Activated CD4-positive, alpha-beta memory T cell treated with anti-CD3 and anti-CD28 coated beads for 36 hours (primary cell): ENCODE measurements at regions not wholly inside any gene's neighbourhood (a gene's known extent, or its start where the extent isn't known, plus 50 kb on each side); places are given as distances from the start of the nearest gene placed in this dataset.

Experiments
- CTCF ChIA-PET: fragments of 350-600 bp; sonication (Branson Sonifier 250); formaldehyde crosslinking; loops from one replicate; lab custom pipeline; 2021; ENCODE audit warnings: antibody characterized with exemption, inconsistent platforms; lab: Charles Lee
- POLR2A ChIA-PET: fragments of 350-600 bp; sonication (Branson Sonifier 250); formaldehyde crosslinking; loops from one replicate; lab custom pipeline; 2021; ENCODE audit warnings: antibody characterized with exemption; lab: Charles Lee
- DNase-seq: peaks from one replicate; pipeline ENCODE4 v3.0.0-alpha.2; 2020
- H3K27ac Mint-ChIP-seq: one replicate; pipeline ENCODE4 v1.8.0; 2021; ENCODE audit warnings: mixed read lengths
- H3K27me3 Mint-ChIP-seq: one replicate; pipeline ENCODE4 v1.8.0; 2021; ENCODE audit warnings: mixed read lengths
- H3K36me3 Mint-ChIP-seq: one replicate; pipeline ENCODE4 v1.8.0; 2021; ENCODE audit warnings: mixed read lengths
- H3K4me1 Mint-ChIP-seq: one replicate; pipeline ENCODE4 v1.8.0; 2021; ENCODE audit warnings: low read depth, mixed read lengths
- H3K4me3 Mint-ChIP-seq: one replicate; pipeline ENCODE4 v1.8.0; 2021; ENCODE audit warnings: mild to moderate bottlenecking, mixed read lengths
- H3K9me3 Mint-ChIP-seq: one replicate; pipeline ENCODE4 v1.8.0; 2021; ENCODE audit warnings: mixed read lengths
- intact Hi-C: fragments of 100-400 bp; cut with micrococcal nuclease; formaldehyde crosslinking; loops from one replicate; pipeline ENCODE4 v1.15.1; 2023

DNA sequence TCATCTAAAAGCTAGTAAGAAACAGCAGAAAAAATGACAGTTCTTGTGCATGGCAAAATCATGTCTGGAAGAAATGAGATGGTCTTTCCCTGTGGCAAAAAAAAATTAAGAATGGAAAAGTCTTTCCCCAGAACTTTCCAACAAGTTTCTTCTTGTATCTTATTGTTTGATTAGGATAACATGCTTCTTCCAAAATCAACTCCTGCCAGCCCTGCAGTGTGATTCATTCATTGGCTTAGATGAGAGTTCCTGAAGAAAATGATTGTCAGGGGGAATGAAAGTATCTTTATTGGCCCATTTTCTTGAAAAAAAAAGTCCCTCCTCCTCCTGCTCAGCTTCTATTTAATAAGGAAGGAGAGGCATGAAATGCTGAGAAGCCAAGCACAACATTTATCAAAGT, 407.7 kb downstream of the ARAP2 start:
- CTCF ChIA-PET: no interaction called here
- H3K9me3 Mint-ChIP-seq: no peaks in the 10 kb centered on the region
- no peak overlapping the region for H3K4me3 Mint-ChIP-seq
- no peak overlapping the region for H3K27ac Mint-ChIP-seq
- no peaks in the 10 kb centered on the region for H3K36me3 Mint-ChIP-seq
- H3K4me1 Mint-ChIP-seq: no peaks in the 10 kb centered on the region
- POLR2A ChIA-PET: no interaction called here
- no peak for DNase-seq
- intact Hi-C loops: no loop called here
- H3K27me3 Mint-ChIP-seq: no peaks in the 10 kb centered on the region

DNA sequence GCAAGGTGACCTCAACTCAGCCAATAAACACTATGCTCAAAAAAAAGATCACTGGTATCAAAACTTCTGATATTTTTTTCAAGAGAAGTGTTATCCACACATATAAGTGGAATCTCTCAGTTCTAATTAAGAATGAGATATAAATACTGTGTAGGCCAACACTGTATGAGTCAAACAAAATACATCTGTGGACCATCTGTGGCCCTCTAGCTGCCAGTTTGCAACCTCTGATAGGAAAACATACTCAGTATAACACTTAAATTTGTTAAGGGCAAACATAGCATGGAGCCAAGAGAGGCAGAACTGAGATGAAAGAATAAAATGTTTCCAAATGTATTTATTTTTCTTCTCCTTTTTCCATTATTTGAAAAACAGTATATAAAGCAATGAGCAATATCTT, 377.3 kb downstream of the ARAP2 start:
- H3K9me3 Mint-ChIP-seq: no peaks in the 10 kb centered on the region
- no peaks in the 10 kb centered on the region for H3K27me3 Mint-ChIP-seq
- intact Hi-C loops: no loop called here
- H3K27ac Mint-ChIP-seq: no peak overlapping the region
- no peak overlapping the region for H3K4me3 Mint-ChIP-seq
- H3K4me1 Mint-ChIP-seq: no peaks in the 10 kb centered on the region
- ChIA-PET CTCF (no interaction called here), POLR2A (no interaction called here)
- no peak for DNase-seq
- no peaks in the 10 kb centered on the region for H3K36me3 Mint-ChIP-seq

DNA sequence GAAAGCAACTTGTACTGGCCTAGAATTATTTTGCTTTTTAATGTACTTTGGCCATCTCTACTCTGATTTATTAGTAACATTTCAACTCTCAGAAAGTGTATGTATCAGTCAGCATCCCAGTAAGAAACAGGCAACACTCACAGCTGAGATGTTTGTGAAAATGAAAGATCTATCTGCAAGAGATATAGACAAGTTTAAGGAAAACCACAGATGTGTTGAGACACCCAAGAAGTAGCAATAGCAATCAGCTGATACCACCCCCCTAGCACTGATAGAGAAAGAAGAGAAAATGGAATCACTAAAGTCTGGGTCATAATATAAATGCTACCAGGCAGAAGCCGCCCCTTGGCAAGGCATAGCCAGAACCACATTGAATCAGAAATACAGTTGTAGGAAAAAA, 372.0 kb downstream of the ARAP2 start:
- POLR2A ChIA-PET: interaction anchor here (0.6 kb wide), 1 partner anchor 1644 kb away, joined by 3 read pairs; no protein-coding TSS in a partner anchor
- CTCF ChIA-PET: interaction anchor here (1.3 kb wide), 1 partner anchor 62 kb away, joined by 4 read pairs; no protein-coding TSS in a partner anchor
- Mint-ChIP-seq H3K27me3 (no peaks in the 10 kb centered on the region), H3K27ac (no peak overlapping the region), H3K4me1 (no peaks in the 10 kb centered on the region), H3K9me3 (no peaks in the 10 kb centered on the region), H3K36me3 (no peaks in the 10 kb centered on the region), H3K4me3 (no peak overlapping the region)
- intact Hi-C loops: no loop called here
- DNase-seq: no peak

DNA sequence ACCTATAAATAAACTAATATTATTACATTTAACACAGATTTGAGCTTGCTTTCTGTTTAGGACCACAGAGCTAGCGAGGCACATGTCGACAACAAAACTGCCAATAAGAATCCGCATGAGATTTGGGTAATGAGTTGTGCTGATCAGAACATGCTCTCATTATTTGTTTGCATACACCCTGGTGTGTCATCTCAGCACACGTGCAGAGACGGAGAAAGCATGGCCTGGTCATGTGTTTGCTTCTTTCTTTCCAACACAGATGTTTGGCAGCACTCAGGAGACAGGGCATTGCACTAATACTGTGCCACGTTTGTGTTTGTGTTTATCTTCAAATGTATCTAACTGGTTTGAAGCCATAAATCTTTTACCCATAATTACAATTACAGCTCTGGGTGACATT, 364.8 kb downstream of the ARAP2 start:
- Mint-ChIP-seq H3K36me3 (no peaks in the 10 kb centered on the region), H3K4me1 (no peaks in the 10 kb centered on the region), H3K9me3 (no peaks in the 10 kb centered on the region), H3K27ac (no peak overlapping the region), H3K4me3 (no peak overlapping the region), H3K27me3 (no peaks in the 10 kb centered on the region)
- POLR2A ChIA-PET: no interaction called here
- CTCF ChIA-PET: no interaction called here
- no peak for DNase-seq
- intact Hi-C loops: no loop called here

DNA sequence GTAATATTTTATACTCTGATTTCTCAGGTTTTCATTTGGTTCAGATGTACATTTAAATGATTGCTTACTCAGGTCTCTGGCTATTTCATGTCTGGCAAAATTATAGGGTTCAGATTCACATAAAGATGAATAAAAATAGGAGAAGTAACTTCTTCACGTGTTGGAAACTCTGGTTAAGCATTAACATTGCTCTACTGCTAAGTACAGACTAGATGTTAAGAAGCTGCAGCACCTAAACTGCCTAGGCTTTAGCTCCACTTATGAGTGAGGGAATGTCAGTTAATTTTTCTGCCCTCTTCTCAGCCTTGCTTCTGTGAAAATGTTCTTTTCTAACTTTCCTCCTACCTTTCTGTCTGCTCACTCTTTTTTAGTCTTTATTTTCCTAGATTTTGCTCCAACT, 361.2 kb downstream of the ARAP2 start:
- H3K36me3 Mint-ChIP-seq: no peaks in the 10 kb centered on the region
- ChIA-PET POLR2A (no interaction called here), CTCF (no interaction called here)
- DNase-seq: no peak
- no peaks in the 10 kb centered on the region for H3K4me1 Mint-ChIP-seq
- no peak overlapping the region for H3K27ac Mint-ChIP-seq
- no peak overlapping the region for H3K4me3 Mint-ChIP-seq
- intact Hi-C loops: no loop called here
- peaks cover 2% of the 10 kb centered on the region for H3K27me3 Mint-ChIP-seq
- H3K9me3 Mint-ChIP-seq: no peaks in the 10 kb centered on the region

- POLR2A ChIA-PET: no interaction called here
- H3K27ac Mint-ChIP-seq: no peak overlapping the region
- no peaks in the 10 kb centered on the region for H3K9me3 Mint-ChIP-seq
Observed at GRCh38 chr4:35884714-35885480, 359.4 kb downstream of the ARAP2 start.

DNA sequence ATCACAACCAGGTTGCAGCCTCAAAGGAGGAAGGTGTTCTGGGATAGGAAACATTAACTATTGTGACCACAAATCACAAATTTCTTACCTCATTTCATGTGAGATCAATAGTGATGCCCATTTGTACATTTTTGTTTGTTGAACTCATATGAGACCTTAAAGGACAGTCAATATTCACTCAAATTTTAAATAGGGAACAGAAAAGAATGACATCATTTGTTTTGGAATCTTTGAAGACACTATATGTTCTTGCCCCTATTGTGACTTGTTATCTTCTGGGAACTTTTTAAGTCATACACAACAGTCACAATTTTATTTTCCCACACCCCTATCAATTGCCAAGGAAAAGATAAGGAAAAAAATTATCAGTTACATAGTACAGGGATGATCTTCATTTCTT, 346.5 kb downstream of the ARAP2 start:
- H3K36me3 Mint-ChIP-seq: no peaks in the 10 kb centered on the region
- no peaks in the 10 kb centered on the region for H3K9me3 Mint-ChIP-seq
- H3K27me3 Mint-ChIP-seq: peaks cover 11% of the 10 kb centered on the region
- no peak overlapping the region for H3K27ac Mint-ChIP-seq
- POLR2A ChIA-PET: no interaction called here
- H3K4me1 Mint-ChIP-seq: no peaks in the 10 kb centered on the region
- intact Hi-C loops: no loop called here
- DNase-seq: no peak
- CTCF ChIA-PET: interaction anchor here (0.6 kb wide), 1 partner anchor 262 kb away, joined by 3 read pairs; no protein-coding TSS in a partner anchor
- H3K4me3 Mint-ChIP-seq: no peak overlapping the region

More at GRCh38 chr4:35884714-35885480, 359.4 kb downstream of the ARAP2 start:
- H3K36me3 Mint-ChIP-seq: no peaks in the 10 kb centered on the region
- H3K4me3 Mint-ChIP-seq: no peak overlapping the region
- intact Hi-C loops: no loop called here
- no peak for DNase-seq
- no peaks in the 10 kb centered on the region for H3K4me1 Mint-ChIP-seq
- CTCF ChIA-PET: no interaction called here
- peaks cover 2% of the 10 kb centered on the region for H3K27me3 Mint-ChIP-seq

- no peaks in the 10 kb centered on the region for H3K36me3 Mint-ChIP-seq
- no peak overlapping the region for H3K4me3 Mint-ChIP-seq
- H3K4me1 Mint-ChIP-seq: no peaks in the 10 kb centered on the region
- ChIA-PET POLR2A (no interaction called here), CTCF (no interaction called here)
- peaks cover 9% of the 10 kb centered on the region for H3K27me3 Mint-ChIP-seq
- intact Hi-C loops: no loop called here
- no peak overlapping the region for H3K27ac Mint-ChIP-seq
- no peaks in the 10 kb centered on the region for H3K9me3 Mint-ChIP-seq
- DNase-seq: no peak
Observed at GRCh38 chr4:35900286-35901243, 343.7 kb downstream of the ARAP2 start.

- Mint-ChIP-seq H3K27me3 (no peaks in the 10 kb centered on the region), H3K27ac (no peak overlapping the region), H3K4me1 (no peaks in the 10 kb centered on the region), H3K36me3 (no peaks in the 10 kb centered on the region), H3K4me3 (no peak overlapping the region), H3K9me3 (no peaks in the 10 kb centered on the region)
- intact Hi-C loops: no loop called here
- ChIA-PET CTCF (no interaction called here), POLR2A (no interaction called here)
- no peak for DNase-seq
Observed at GRCh38 chr4:35912174-35912573, 332.1 kb downstream of the ARAP2 start.

DNA sequence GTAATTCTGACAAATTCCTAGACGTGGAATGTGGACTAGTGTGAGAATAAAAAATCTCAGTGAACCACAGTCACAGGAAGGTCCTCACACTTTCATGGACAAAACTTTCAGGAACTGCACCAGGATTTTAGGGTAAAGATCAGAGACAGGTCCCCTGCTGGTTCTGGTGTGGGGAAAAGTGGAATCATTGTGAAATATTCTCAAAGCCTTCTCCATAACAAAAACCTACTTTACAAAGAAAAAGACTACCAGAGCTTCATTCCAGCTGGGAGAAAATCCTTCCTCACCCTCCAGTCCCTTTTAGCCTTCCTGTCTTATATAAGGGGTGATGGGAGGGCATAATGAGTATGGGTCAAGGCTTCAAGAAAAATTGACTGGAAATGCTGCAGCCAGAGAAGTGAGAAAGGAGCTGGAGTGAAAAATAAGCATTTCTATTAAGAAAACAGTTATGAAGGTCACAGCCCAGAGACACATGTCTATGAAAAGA, 325.8 kb downstream of the ARAP2 start:
- CTCF ChIA-PET: no interaction called here
- POLR2A ChIA-PET: no interaction called here
- H3K27me3 Mint-ChIP-seq: no peaks in the 10 kb centered on the region
- no peak overlapping the region for H3K4me3 Mint-ChIP-seq
- no peaks in the 10 kb centered on the region for H3K36me3 Mint-ChIP-seq
- intact Hi-C loops: no loop called here
- H3K9me3 Mint-ChIP-seq: no peaks in the 10 kb centered on the region
- no peaks in the 10 kb centered on the region for H3K4me1 Mint-ChIP-seq
- DNase-seq: no peak
- no peak overlapping the region for H3K27ac Mint-ChIP-seq

- Mint-ChIP-seq H3K9me3 (no peaks in the 10 kb centered on the region), H3K4me1 (no peaks in the 10 kb centered on the region), H3K4me3 (no peak overlapping the region), H3K36me3 (no peaks in the 10 kb centered on the region), H3K27ac (no peak overlapping the region), H3K27me3 (no peaks in the 10 kb centered on the region)
- POLR2A ChIA-PET: no interaction called here
- intact Hi-C loops: no loop called here
- CTCF ChIA-PET: interaction anchor here (1.2 to 1.6 kb wide), 2 partner anchors 9 kb away, joined by 3 to 9 read pairs; no protein-coding TSS in a partner anchor
- peak; percentile 16 for DNase-seq
Observed at GRCh38 chr4:35925806-35926205, 318.5 kb downstream of the ARAP2 start.

DNA sequence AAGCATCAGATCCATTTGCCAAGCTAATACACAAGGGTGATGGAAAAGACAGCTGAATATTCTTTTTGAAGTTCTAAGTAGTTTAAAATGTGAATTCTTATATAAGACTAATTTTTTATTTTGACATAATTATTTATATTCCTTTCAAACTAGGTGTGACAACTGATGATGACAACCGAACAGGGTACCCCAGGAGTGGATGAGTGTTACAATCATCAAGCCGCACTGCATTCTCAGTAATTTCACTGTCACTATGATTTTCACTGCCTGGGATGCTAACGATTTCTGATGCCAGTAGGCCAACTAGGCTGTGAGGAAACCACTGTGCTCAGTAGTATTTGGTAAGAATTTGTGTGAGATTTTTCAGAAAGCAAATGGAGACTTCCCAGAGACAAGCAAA, 317.5 kb downstream of the ARAP2 start:
- H3K27me3 Mint-ChIP-seq: no peaks in the 10 kb centered on the region
- H3K9me3 Mint-ChIP-seq: no peaks in the 10 kb centered on the region
- H3K36me3 Mint-ChIP-seq: no peaks in the 10 kb centered on the region
- no peaks in the 10 kb centered on the region for H3K4me1 Mint-ChIP-seq
- H3K27ac Mint-ChIP-seq: no peak overlapping the region
- intact Hi-C loops: no loop called here
- H3K4me3 Mint-ChIP-seq: no peak overlapping the region
- ChIA-PET POLR2A (no interaction called here), CTCF (no interaction called here)
- no peak for DNase-seq
